Breast epithelium (tissue), 3 donors: ENCODE measurements at regions not wholly inside any gene's neighbourhood (a gene's known extent, or its start where the extent isn't known, plus 50 kb on each side); places are given as distances from the start of the nearest gene placed in this dataset.

Source experiments
- CTCF ChIP-seq, 3 donors: fragments of 450-650 bp; IDR thresholded peaks; one replicate each; pipeline ENCODE4 v1.5.1; 2016 to 2017; ENCODE audit warnings: antibody characterized with exemption in 3 of 3, mild to moderate bottlenecking in 3 of 3, moderate library complexity in 3 of 3
- POLR2A ChIP-seq: fragments of 450-650 bp; IDR thresholded peaks from one replicate; pipeline ENCODE4 v1.6.1; 2016; ENCODE audit warnings: antibody characterized with exemption, mild to moderate bottlenecking, moderate library complexity
- POLR2AphosphoS5 ChIP-seq, 3 donors: sonication (generic); formaldehyde crosslinking; IDR thresholded peaks; one replicate each; pipeline ENCODE4 v1.6.1; 2017; ENCODE audit warnings: antibody characterized with exemption in 3 of 3

- TF ChIP-seq POLR2A (no peak), CTCF (IDR thresholded peaks at IDR 0.05) (no peak), POLR2AphosphoS5 (IDR thresholded peaks at IDR 0.05) (no peak)
Measured at GRCh38 chr5:125976421-125977000, 446.7 kb upstream of the GRAMD2B start.
